ENCODE measurements at regions not wholly inside any gene's neighbourhood (a gene's known extent, or its start where the extent isn't known, plus 50 kb on each side); places are given as distances from the start of the nearest gene placed in this dataset.

- TF ChIP-seq CTCF (IDR thresholded peaks at IDR 0.05; ENCODE audit: borderline replicate concordance): no peak
Measured at GRCh38 chr5:24777392-24777791, 132.6 kb upstream of the CDH10 start.

GRCh38 chr5:24773261-24773660 is 128.5 kb upstream of the CDH10 start:
- Histone ChIP-seq H3K36me3 (no peaks in the 10 kb centered on the region), H3K4me1 (no peaks in the 10 kb centered on the region), H3K9me3 (replicated peaks) (no peaks in the 10 kb centered on the region), H3K27ac (replicated peaks) (no peak overlapping the region), H3K27me3 (ENCODE audit: low read depth) (no peaks in the 10 kb centered on the region), H3K4me3 (no peak overlapping the region)
- intact Hi-C loops (cut with micrococcal nuclease): no loop called here
- no peak for DNase-seq
- TF ChIP-seq CTCF (IDR thresholded peaks at IDR 0.05; ENCODE audit: borderline replicate concordance): no peak

More at GRCh38 chr5:24777392-24777791, 132.6 kb upstream of the CDH10 start:
- Histone ChIP-seq H3K27ac (replicated peaks) (no peak overlapping the region), H3K36me3 (no peaks in the 10 kb centered on the region), H3K4me3 (no peak overlapping the region), H3K27me3 (ENCODE audit: low read depth) (no peaks in the 10 kb centered on the region), H3K4me1 (no peaks in the 10 kb centered on the region), H3K9me3 (replicated peaks) (no peaks in the 10 kb centered on the region)
- intact Hi-C loops (cut with micrococcal nuclease): no loop called here
- DNase-seq: no peak

- Histone ChIP-seq H3K27me3 (ENCODE audit: low read depth) (no peaks in the 10 kb centered on the region), H3K4me3 (no peak overlapping the region), H3K4me1 (no peaks in the 10 kb centered on the region), H3K27ac (replicated peaks) (no peak overlapping the region), H3K9me3 (replicated peaks) (peaks cover 21% of the 10 kb centered on the region), H3K36me3 (no peaks in the 10 kb centered on the region)
- no peak for DNase-seq
- TF ChIP-seq CTCF (IDR thresholded peaks at IDR 0.05; ENCODE audit: borderline replicate concordance): no peak
- intact Hi-C loops (cut with micrococcal nuclease): no loop called here
Measured at GRCh38 chr5:24767086-24767485, 122.3 kb upstream of the CDH10 start.

- H3K36me3 ChIP-seq: no peaks in the 10 kb centered on the region
- TF ChIP-seq CTCF (IDR thresholded peaks at IDR 0.05; ENCODE audit: borderline replicate concordance): no peak
- H3K27me3 ChIP-seq (ENCODE audit: low read depth): no peaks in the 10 kb centered on the region
- intact Hi-C loops (cut with micrococcal nuclease): no loop called here
- H3K27ac ChIP-seq (replicated peaks): no peak overlapping the region
- no peak overlapping the region for H3K4me3 ChIP-seq
- no peaks in the 10 kb centered on the region for H3K4me1 ChIP-seq
- H3K9me3 ChIP-seq (replicated peaks): peaks cover 40% of the 10 kb centered on the region
- no peak for DNase-seq
Measured at GRCh38 chr5:24765219-24765618, 120.4 kb upstream of the CDH10 start.

- Histone ChIP-seq H3K4me1 (no peaks in the 10 kb centered on the region), H3K4me3 (no peak overlapping the region), H3K9me3 (replicated peaks) (peaks cover 8% of the 10 kb centered on the region), H3K27ac (replicated peaks) (no peak overlapping the region), H3K27me3 (ENCODE audit: low read depth) (no peaks in the 10 kb centered on the region), H3K36me3 (no peaks in the 10 kb centered on the region)
- no peak for TF ChIP-seq CTCF (IDR thresholded peaks at IDR 0.05; ENCODE audit: borderline replicate concordance)
- intact Hi-C loops (cut with micrococcal nuclease): no loop called here
- no peak for DNase-seq
Measured at GRCh38 chr5:24750355-24750754, 105.6 kb upstream of the CDH10 start.

GRCh38 chr5:24749701-24750100 is 104.9 kb upstream of the CDH10 start:
- intact Hi-C loops (cut with micrococcal nuclease): no loop called here
- DNase-seq: no peak
- H3K36me3 ChIP-seq: no peaks in the 10 kb centered on the region

More at GRCh38 chr5:24749701-24750100, 104.9 kb upstream of the CDH10 start:
- no peak for TF ChIP-seq CTCF (IDR thresholded peaks at IDR 0.05; ENCODE audit: borderline replicate concordance)
- H3K27ac ChIP-seq (replicated peaks): no peak overlapping the region
- H3K27me3 ChIP-seq (ENCODE audit: low read depth): no peaks in the 10 kb centered on the region
- H3K4me1 ChIP-seq: no peaks in the 10 kb centered on the region
- H3K9me3 ChIP-seq (replicated peaks): peaks cover 5% of the 10 kb centered on the region
- H3K4me3 ChIP-seq: no peak overlapping the region

Data from left ventricle myocardium inferior (tissue), 1 donor.